WERI-Rb-1 (cell line): ENCODE measurements at regions not wholly inside any gene's neighbourhood (a gene's known extent, or its start where the extent isn't known, plus 50 kb on each side); places are given as distances from the start of the nearest gene placed in this dataset.

Experiments
- DNase-seq: peaks from one replicate; pipeline ENCODE4 v3.0.0-alpha.2; 2020
- H3K27ac ChIP-seq: fragments of 250-450 bp; sonication (Bioruptor Pico); 2 replicates; pipeline ENCODE4 v1.5.1; 2020; ENCODE audit warnings: mild to moderate bottlenecking, moderate library complexity
- H3K27me3 ChIP-seq: fragments of 250-450 bp; sonication (Bioruptor Pico); 2 replicates; pipeline ENCODE4 v1.5.1; 2021; ENCODE audit warnings: mild to moderate bottlenecking, low read depth, moderate library complexity; ENCODE audit not compliant: insufficient read depth, severe bottlenecking
- H3K36me3 ChIP-seq: fragments of 250-450 bp; sonication (Bioruptor Pico); 2 replicates; pipeline ENCODE4 v1.5.1; 2020; ENCODE audit warnings: mild to moderate bottlenecking, moderate library complexity
- H3K4me3 ChIP-seq: 2 replicates; pipeline ENCODE4 v1.5.1; 2011; ENCODE audit warnings: low read depth, mild to moderate bottlenecking, control low read depth, low read length
- H3K9me3 ChIP-seq: fragments of 250-450 bp; sonication (Bioruptor Pico); 2 replicates; pipeline ENCODE4 v1.5.1; 2021; ENCODE audit warnings: mild to moderate bottlenecking, moderate library complexity; ENCODE audit not compliant: severe bottlenecking
- TF ChIP-seq, protein P1 (sequence below): IDR thresholded peaks from 2 replicates; pipeline ENCODE4 v1.5.1; 2011; ENCODE audit warnings: low read depth, mild to moderate bottlenecking, control low read depth, inconsistent platforms, low read length

DNA sequence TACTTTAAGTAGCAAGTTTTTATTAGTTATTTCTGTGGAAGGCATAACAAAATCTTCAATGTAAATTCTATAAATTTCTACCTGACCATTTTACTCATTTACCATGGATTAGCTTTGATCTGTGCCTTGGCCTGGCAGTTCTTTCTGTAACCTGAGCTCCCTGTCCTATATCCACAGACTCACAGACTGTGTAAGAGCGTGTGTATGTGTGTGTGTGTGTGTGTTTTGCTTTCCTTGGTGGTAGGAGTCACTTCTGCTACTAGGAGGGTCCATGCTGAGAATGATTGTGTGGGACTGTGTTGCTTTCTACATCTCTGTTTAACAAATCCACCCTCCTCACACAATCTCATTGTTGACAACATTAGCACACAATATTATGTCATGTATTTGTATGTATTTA, 221.2 kb upstream of the PELI2 start:
- TF ChIP-seq, protein P1, sequence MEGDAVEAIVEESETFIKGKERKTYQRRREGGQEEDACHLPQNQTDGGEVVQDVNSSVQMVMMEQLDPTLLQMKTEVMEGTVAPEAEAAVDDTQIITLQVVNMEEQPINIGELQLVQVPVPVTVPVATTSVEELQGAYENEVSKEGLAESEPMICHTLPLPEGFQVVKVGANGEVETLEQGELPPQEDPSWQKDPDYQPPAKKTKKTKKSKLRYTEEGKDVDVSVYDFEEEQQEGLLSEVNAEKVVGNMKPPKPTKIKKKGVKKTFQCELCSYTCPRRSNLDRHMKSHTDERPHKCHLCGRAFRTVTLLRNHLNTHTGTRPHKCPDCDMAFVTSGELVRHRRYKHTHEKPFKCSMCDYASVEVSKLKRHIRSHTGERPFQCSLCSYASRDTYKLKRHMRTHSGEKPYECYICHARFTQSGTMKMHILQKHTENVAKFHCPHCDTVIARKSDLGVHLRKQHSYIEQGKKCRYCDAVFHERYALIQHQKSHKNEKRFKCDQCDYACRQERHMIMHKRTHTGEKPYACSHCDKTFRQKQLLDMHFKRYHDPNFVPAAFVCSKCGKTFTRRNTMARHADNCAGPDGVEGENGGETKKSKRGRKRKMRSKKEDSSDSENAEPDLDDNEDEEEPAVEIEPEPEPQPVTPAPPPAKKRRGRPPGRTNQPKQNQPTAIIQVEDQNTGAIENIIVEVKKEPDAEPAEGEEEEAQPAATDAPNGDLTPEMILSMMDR: no peak
- Histone ChIP-seq H3K9me3 (no peaks in the 10 kb centered on the region), H3K36me3 (no peaks in the 10 kb centered on the region), H3K27me3 (no peaks in the 10 kb centered on the region), H3K4me3 (no peak overlapping the region), H3K27ac (no peak overlapping the region)
- no peak for DNase-seq

DNA sequence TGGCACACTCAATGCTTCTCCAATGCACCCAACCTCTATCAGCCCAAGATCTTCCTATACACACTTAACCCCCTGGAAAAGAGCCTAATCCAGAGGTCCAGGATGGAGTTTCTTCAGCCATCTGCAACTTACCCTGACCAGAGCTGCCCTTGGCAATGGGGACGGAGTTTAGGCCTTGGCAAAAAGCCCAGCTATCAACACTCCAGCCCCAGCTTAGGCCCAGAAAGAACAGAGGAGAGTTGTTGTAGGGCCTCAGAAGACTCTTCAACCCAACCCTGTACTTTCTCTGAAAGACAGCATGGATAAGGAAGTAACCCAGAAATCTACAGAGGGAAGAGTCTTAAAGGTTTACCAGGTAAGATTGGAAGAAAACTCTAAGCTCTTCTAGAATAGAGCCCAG, 219.3 kb upstream of the PELI2 start:
- no peak for DNase-seq
- no peaks in the 10 kb centered on the region for H3K27me3 ChIP-seq

DNA sequence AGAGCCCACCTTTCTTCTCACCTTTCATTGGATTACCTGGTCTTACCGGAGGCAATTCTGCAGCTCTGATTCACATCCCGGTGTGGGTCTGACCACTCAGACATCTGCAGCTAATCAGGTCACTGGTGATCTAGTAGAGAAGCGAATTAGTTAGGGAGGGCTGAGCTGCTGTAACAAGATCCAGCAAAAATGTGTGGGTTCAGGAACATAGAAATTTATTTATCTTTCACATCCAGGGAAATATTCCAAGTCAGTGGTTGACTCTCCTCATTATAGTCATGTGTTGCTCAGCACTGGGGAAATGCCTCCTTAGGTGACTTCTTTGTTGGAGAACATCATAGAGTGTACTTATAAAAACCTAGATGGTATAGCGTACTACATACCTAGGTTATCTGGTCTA, 218.7 kb upstream of the PELI2 start:
- TF ChIP-seq, protein P1: no peak

More for the DNA sequence above, 219.3 kb upstream of the PELI2 start:
- no peaks in the 10 kb centered on the region for H3K36me3 ChIP-seq
- TF ChIP-seq, protein P1: no peak
- H3K9me3 ChIP-seq: no peaks in the 10 kb centered on the region
- no peak overlapping the region for H3K27ac ChIP-seq
- no peak overlapping the region for H3K4me3 ChIP-seq

DNA sequence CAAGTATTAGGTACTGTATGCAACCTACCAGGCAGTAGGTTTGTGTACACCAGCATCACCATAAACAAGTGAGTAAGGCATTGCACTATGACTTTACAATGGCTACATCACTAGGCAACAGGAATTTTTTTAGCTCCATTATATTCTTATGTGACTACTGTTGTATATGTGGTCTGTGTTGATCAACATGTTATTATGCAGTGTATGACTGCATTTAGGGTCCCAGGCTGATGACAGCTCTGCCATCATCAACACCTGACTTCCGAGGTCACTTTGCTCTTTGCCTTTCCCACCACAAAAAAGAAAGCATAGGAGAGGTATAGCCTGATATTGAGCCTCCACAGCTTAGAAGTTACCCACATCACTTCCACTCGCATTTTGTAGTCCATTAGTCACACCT, 217.5 kb upstream of the PELI2 start:
- TF ChIP-seq, protein P1: no peak
- H3K27ac ChIP-seq: no peak overlapping the region

More for the DNA sequence above, 218.7 kb upstream of the PELI2 start:
- Histone ChIP-seq H3K27me3 (no peaks in the 10 kb centered on the region), H3K4me3 (no peak overlapping the region), H3K36me3 (no peaks in the 10 kb centered on the region), H3K27ac (no peak overlapping the region), H3K9me3 (no peaks in the 10 kb centered on the region)
- DNase-seq: no peak

DNA sequence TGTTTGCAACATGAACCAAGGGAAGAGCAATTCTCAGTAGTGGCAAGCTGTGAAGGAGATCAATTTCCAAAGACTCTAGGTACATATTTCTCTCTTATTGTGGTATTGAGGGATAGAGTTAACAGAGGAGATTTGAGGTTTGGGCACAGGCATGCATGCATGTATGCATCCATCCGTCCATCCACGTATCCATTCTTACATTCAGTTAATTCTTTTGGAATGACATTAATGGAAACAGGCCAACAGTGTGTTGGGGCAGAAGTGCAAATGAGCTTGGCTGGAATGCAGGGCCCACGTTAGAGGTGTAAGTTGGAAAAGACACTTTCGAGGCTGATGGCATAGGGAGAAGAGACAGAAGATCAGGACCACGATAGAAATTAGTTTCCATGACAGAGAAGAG, 216.9 kb upstream of the PELI2 start:
- DNase-seq: no peak
- Histone ChIP-seq H3K27ac (no peak overlapping the region), H3K27me3 (no peaks in the 10 kb centered on the region), H3K4me3 (no peak overlapping the region), H3K36me3 (no peaks in the 10 kb centered on the region), H3K9me3 (no peaks in the 10 kb centered on the region)
- TF ChIP-seq, protein P1: no peak

More for the DNA sequence above, 217.5 kb upstream of the PELI2 start:
- no peaks in the 10 kb centered on the region for H3K27me3 ChIP-seq
- H3K4me3 ChIP-seq: no peak overlapping the region
- no peaks in the 10 kb centered on the region for H3K36me3 ChIP-seq
- H3K9me3 ChIP-seq: no peaks in the 10 kb centered on the region
- no peak for DNase-seq

DNA sequence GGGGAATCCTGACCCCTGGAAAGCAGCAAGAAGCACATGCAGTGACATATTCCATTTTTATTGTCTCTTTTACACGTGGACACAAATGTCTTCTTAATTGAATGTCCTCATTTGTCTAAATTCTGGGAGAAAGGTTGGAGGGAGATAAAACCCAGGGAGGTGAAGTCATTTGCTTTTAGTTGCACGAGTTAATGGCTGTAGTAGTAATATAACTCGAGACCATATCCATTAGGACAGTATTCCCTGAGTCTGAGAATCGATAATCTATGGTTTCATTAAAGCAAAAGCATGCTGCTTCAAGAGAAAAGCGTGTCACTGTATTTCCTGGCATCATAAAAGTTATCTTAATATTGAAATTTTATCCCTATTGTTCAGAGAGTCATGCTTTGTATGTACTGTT, 216.0 kb upstream of the PELI2 start:
- TF ChIP-seq, protein P1: no peak
- no peaks in the 10 kb centered on the region for H3K27me3 ChIP-seq

More for the DNA sequence above, 216.0 kb upstream of the PELI2 start:
- Histone ChIP-seq H3K27ac (no peak overlapping the region), H3K4me3 (no peak overlapping the region), H3K9me3 (no peaks in the 10 kb centered on the region), H3K36me3 (no peaks in the 10 kb centered on the region)
- no peak for DNase-seq
